ENCODE measurements at regions not wholly inside any gene's neighbourhood (a gene's known extent, or its start where the extent isn't known, plus 50 kb on each side); places are given as distances from the start of the nearest gene placed in this dataset.

GRCh38 chr11:115761348-115761747 lies 257.1 kb upstream of the CADM1 start:
- TF ChIP-seq, protein P1, sequence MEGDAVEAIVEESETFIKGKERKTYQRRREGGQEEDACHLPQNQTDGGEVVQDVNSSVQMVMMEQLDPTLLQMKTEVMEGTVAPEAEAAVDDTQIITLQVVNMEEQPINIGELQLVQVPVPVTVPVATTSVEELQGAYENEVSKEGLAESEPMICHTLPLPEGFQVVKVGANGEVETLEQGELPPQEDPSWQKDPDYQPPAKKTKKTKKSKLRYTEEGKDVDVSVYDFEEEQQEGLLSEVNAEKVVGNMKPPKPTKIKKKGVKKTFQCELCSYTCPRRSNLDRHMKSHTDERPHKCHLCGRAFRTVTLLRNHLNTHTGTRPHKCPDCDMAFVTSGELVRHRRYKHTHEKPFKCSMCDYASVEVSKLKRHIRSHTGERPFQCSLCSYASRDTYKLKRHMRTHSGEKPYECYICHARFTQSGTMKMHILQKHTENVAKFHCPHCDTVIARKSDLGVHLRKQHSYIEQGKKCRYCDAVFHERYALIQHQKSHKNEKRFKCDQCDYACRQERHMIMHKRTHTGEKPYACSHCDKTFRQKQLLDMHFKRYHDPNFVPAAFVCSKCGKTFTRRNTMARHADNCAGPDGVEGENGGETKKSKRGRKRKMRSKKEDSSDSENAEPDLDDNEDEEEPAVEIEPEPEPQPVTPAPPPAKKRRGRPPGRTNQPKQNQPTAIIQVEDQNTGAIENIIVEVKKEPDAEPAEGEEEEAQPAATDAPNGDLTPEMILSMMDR (IDR thresholded peaks at IDR 0.05) = no peak
- TF ChIP-seq SIN3A (IDR thresholded peaks at IDR 0.05; ENCODE audit: borderline replicate concordance, insufficient read depth, low read depth, low read length) (no peak), REST (IDR thresholded peaks at IDR 0.05; ENCODE audit: insufficient read depth in 1 of 2, low read depth in 2 of 2, low read length in 1 of 2) (no peak), POLR2AphosphoS5 (IDR thresholded peaks at IDR 0.05; ENCODE audit: low read depth, low read length) (no peak), TCF7L2 (IDR thresholded peaks at IDR 0.05; ENCODE audit: low read depth, low read length) (no peak)
